ENCODE measurements at regions not wholly inside any gene's neighbourhood (a gene's known extent, or its start where the extent isn't known, plus 50 kb on each side); places are given as distances from the start of the nearest gene placed in this dataset.

- Histone ChIP-seq H3K27me3 (ENCODE audit: control insufficient read depth, insufficient read depth, low read length) (no peaks in the 10 kb centered on the region), H3K36me3 (ENCODE audit: control insufficient read depth, insufficient read depth, low read length) (no peaks in the 10 kb centered on the region), H3K4me3 (ENCODE audit: low read depth, low read length) (no peak overlapping the region)
- FAIRE-seq, result no peak
- no peak for TF ChIP-seq CTCF (IDR thresholded peaks at IDR 0.05; ENCODE audit: insufficient read depth, low read length, severe bottlenecking)
- DNase-seq (ENCODE audit: low read depth), result no peak
Observed at GRCh38 chr13:47822036-47822435, 179.0 kb downstream of the SUCLA2 start.

- Histone ChIP-seq H3K4me3 (ENCODE audit: low read depth, low read length) (no peak overlapping the region), H3K27me3 (ENCODE audit: control insufficient read depth, insufficient read depth, low read length) (no peaks in the 10 kb centered on the region), H3K36me3 (ENCODE audit: control insufficient read depth, insufficient read depth, low read length) (no peaks in the 10 kb centered on the region)
- TF ChIP-seq CTCF (IDR thresholded peaks at IDR 0.05; ENCODE audit: insufficient read depth, low read length, severe bottlenecking), result no peak
- DNase-seq (ENCODE audit: low read depth), result no peak
- no peak for FAIRE-seq
Observed at GRCh38 chr13:47816831-47817230, 184.2 kb downstream of the SUCLA2 start.

- FAIRE-seq, result no peak
Observed at GRCh38 chr13:47813718-47814117, 187.4 kb downstream of the SUCLA2 start.

GRCh38 chr13:47809411-47809810 lies 191.7 kb downstream of the SUCLA2 start:
- TF ChIP-seq CTCF (IDR thresholded peaks at IDR 0.05; ENCODE audit: insufficient read depth, low read length, severe bottlenecking), result no peak
- no peak for FAIRE-seq
- H3K4me3 ChIP-seq (ENCODE audit: low read depth, low read length), result no peak overlapping the region
- DNase-seq (ENCODE audit: low read depth), result no peak
- H3K36me3 ChIP-seq (ENCODE audit: control insufficient read depth, insufficient read depth, low read length), result no peaks in the 10 kb centered on the region
- H3K27me3 ChIP-seq (ENCODE audit: control insufficient read depth, insufficient read depth, low read length), result no peaks in the 10 kb centered on the region

More at GRCh38 chr13:47813718-47814117, 187.4 kb downstream of the SUCLA2 start:
- H3K27me3 ChIP-seq (ENCODE audit: control insufficient read depth, insufficient read depth, low read length), result no peaks in the 10 kb centered on the region
- no peak for TF ChIP-seq CTCF (IDR thresholded peaks at IDR 0.05; ENCODE audit: insufficient read depth, low read length, severe bottlenecking)
- no peaks in the 10 kb centered on the region for H3K36me3 ChIP-seq (ENCODE audit: control insufficient read depth, insufficient read depth, low read length)
- no peak overlapping the region for H3K4me3 ChIP-seq (ENCODE audit: low read depth, low read length)
- no peak for DNase-seq (ENCODE audit: low read depth)

- no peak for DNase-seq (ENCODE audit: low read depth)
Observed at GRCh38 chr13:47803131-47803530, 197.9 kb downstream of the SUCLA2 start.

More at GRCh38 chr13:47803131-47803530, 197.9 kb downstream of the SUCLA2 start:
- Histone ChIP-seq H3K27me3 (ENCODE audit: control insufficient read depth, insufficient read depth, low read length) (no peaks in the 10 kb centered on the region), H3K4me3 (ENCODE audit: low read depth, low read length) (no peak overlapping the region), H3K36me3 (ENCODE audit: control insufficient read depth, insufficient read depth, low read length) (no peaks in the 10 kb centered on the region)
- no peak for FAIRE-seq
- no peak for TF ChIP-seq CTCF (IDR thresholded peaks at IDR 0.05; ENCODE audit: insufficient read depth, low read length, severe bottlenecking)
